CD14-positive monocyte (primary cell): ENCODE measurements at regions not wholly inside any gene's neighbourhood (a gene's known extent, or its start where the extent isn't known, plus 50 kb on each side); places are given as distances from the start of the nearest gene placed in this dataset.
"Not testable (repeated sequence)": the region's sequence is repeated elsewhere in the genome, so short reads cannot be mapped to it uniquely, and the experiment has no call there.

Experiments
- DNase-seq, 3 donors: peaks; one replicate each; pipeline ENCODE4 v3.0.0-alpha.2; 2011 to 2022
- H2AFZ ChIP-seq: 2 replicates; pipeline ENCODE4 v1.6.0; 2012; ENCODE audit warnings: mild to moderate bottlenecking, low read depth, low read length, inconsistent platforms; ENCODE audit not compliant: insufficient read depth, poor library complexity, severe bottlenecking
- H3K27ac ChIP-seq, 2 donors: 1 replicate in 1 of 2; 2 replicates in 1 of 2; pipeline ENCODE4 v1.5.1; 2012 to 2013; ENCODE audit warnings: low read length in 2 of 2, control low read depth in 1 of 2, inconsistent platforms in 1 of 2, low read depth in 1 of 2, mild to moderate bottlenecking in 1 of 2
- H3K27me3 ChIP-seq, 2 donors: one replicate each; pipeline versions ENCODE4 v1.6.0 to v1.6.1; 2011 to 2013; ENCODE audit warnings: low read length in 2 of 2; ENCODE audit not compliant: control insufficient read depth in 2 of 2, insufficient read depth in 2 of 2
- H3K36me3 ChIP-seq, 2 donors: replicated peaks in 1 of 2; 1 replicate in 1 of 2; 2 replicates in 1 of 2; pipeline versions ENCODE4 v1.5.1 to v1.6.1; 2012 to 2013; ENCODE audit warnings: low read length in 2 of 2, control low read depth in 1 of 2, inconsistent platforms in 1 of 2, mild to moderate bottlenecking in 1 of 2; ENCODE audit not compliant: insufficient read depth in 2 of 2, control insufficient read depth in 1 of 2
- H3K4me1 ChIP-seq, 2 donors: 1 replicate in 1 of 2; 2 replicates in 1 of 2; pipeline versions ENCODE4 v1.5.1 to v1.6.1; 2012 to 2013; ENCODE audit warnings: low read length in 2 of 2, control low read depth in 1 of 2, inconsistent platforms in 1 of 2, mild to moderate bottlenecking in 1 of 2, moderate library complexity in 1 of 2; ENCODE audit not compliant: insufficient read depth in 2 of 2, control insufficient read depth in 1 of 2
- H3K4me2 ChIP-seq: replicated peaks from 2 replicates; pipeline ENCODE3; 2012; ENCODE audit warnings: low read length, moderate library complexity, mild to moderate bottlenecking; ENCODE audit not compliant: poor library complexity, severe bottlenecking; ENCODE audit errors: extremely low read depth
- H3K4me3 ChIP-seq, 3 experiments: fragments of 200-600 bp in 1 of 3; sonication (generic) in 1 of 3; replicated peaks in 1 of 3; 1 replicate in 2 of 3; 2 replicates in 1 of 3; pipeline ENCODE4 v1.5.1; 2011 to 2013; ENCODE audit warnings: low read length in 3 of 3, mild to moderate bottlenecking in 3 of 3, control low read depth in 2 of 3, low read depth in 2 of 3, inconsistent platforms in 1 of 3, moderate library complexity in 1 of 3
- H3K79me2 ChIP-seq: 2 replicates; pipeline ENCODE4 v1.6.0; 2012; ENCODE audit warnings: mild to moderate bottlenecking, control low read depth, inconsistent platforms, low read length, moderate library complexity; ENCODE audit not compliant: insufficient read depth
- H3K9ac ChIP-seq: 2 replicates; pipeline ENCODE4 v1.6.0; 2017; ENCODE audit warnings: low read length, mild to moderate bottlenecking; ENCODE audit not compliant: insufficient read depth, poor library complexity, severe bottlenecking
- H3K9me3 ChIP-seq, 2 donors: replicated peaks in 1 of 2; 1 replicate in 1 of 2; 2 replicates in 1 of 2; pipeline versions ENCODE4 v1.5.1 to v1.6.1; 2012 to 2013; ENCODE audit warnings: low read length in 2 of 2, control low read depth in 1 of 2; ENCODE audit not compliant: control insufficient read depth in 1 of 2, insufficient read depth in 1 of 2
- H4K20me1 ChIP-seq: 2 replicates; pipeline ENCODE4 v1.6.0; 2012; ENCODE audit warnings: mild to moderate bottlenecking, low read length, control low read depth, moderate library complexity; ENCODE audit not compliant: insufficient read depth
- H3K27ac Mint-ChIP-seq, 7 donors: one replicate each; pipeline ENCODE4 v1.8.0; 2020; ENCODE audit warnings: mild to moderate bottlenecking in 7 of 7, mixed read lengths in 7 of 7, moderate library complexity in 6 of 7, inconsistent platforms in 2 of 7
- H3K27me3 Mint-ChIP-seq, 3 donors: one replicate each; pipeline ENCODE4 v1.8.0; 2021 to 2022; ENCODE audit warnings: low read depth in 3 of 3, mild to moderate bottlenecking in 3 of 3, mixed read lengths in 3 of 3, moderate library complexity in 3 of 3, inconsistent platforms in 1 of 3
- H3K36me3 Mint-ChIP-seq, 2 donors: one replicate each; pipeline ENCODE4 v1.8.0; 2020; ENCODE audit warnings: mixed read lengths in 2 of 2, inconsistent platforms in 1 of 2, mild to moderate bottlenecking in 1 of 2
- H3K4me1 Mint-ChIP-seq: one replicate; pipeline ENCODE4 v1.8.0; 2020; ENCODE audit warnings: mild to moderate bottlenecking, mixed read lengths
- H3K4me3 Mint-ChIP-seq, 2 donors: one replicate each; pipeline ENCODE4 v1.8.0; 2020; ENCODE audit warnings: mild to moderate bottlenecking in 2 of 2, mixed read lengths in 2 of 2, moderate library complexity in 1 of 2
- H3K9me3 Mint-ChIP-seq, 7 donors: one replicate each; pipeline ENCODE4 v1.8.0; 2020 to 2022; ENCODE audit warnings: mixed read lengths in 7 of 7, mild to moderate bottlenecking in 6 of 7, moderate library complexity in 6 of 7, inconsistent platforms in 2 of 7
- WGBS: methylation state at CpG from one replicate; pipeline ENCODE4 v1.1.5; 2013; ENCODE audit warnings: missing lambda C conversion rate; ENCODE audit not compliant: insufficient coverage; 5-methylcytosine and 5-hydroxymethylcytosine counted together
- intact Hi-C, 2 donors: fragments of 100-400 bp; cut with micrococcal nuclease; formaldehyde crosslinking; loops; one replicate each; pipeline versions ENCODE4 v1.15.0 to v1.15.1; 2023
- TF ChIP-seq, protein P1 (sequence below): fragments of 200-600 bp; IDR thresholded peaks from one replicate; pipeline ENCODE4 v1.8.0; 2022; ENCODE audit warnings: antibody characterized with exemption, mild to moderate bottlenecking

GRCh38 chrX:137771537-137771936 lies 205.6 kb downstream of the ZIC3 start:
- Histone ChIP-seq H3K9ac (no peak overlapping the region), H4K20me1 (no peaks in the 10 kb centered on the region), H3K4me3 (no peak overlapping the region), H3K9me3 (no peaks in the 10 kb centered on the region), H3K27me3 (no peaks in the 10 kb centered on the region), H3K4me2 (no peak overlapping the region), H3K79me2 (no peaks in the 10 kb centered on the region), H2AFZ (no peak overlapping the region), H3K27ac (no peak overlapping the region), H3K4me1 (no peaks in the 10 kb centered on the region), H3K36me3 (no peaks in the 10 kb centered on the region)
- no peaks in the 10 kb centered on the region for H3K36me3 Mint-ChIP-seq
- no peaks in the 10 kb centered on the region for H3K4me1 Mint-ChIP-seq
- H3K4me3 Mint-ChIP-seq: no peak overlapping the region
- H3K9me3 Mint-ChIP-seq: peaks cover 2 to 19% (median 5%) of the 10 kb centered on the region in 7 donors
- WGBS: no CpG with 5 or more reads among the region's 2 CpGs
- no peak overlapping the region for H3K27ac Mint-ChIP-seq
- DNase-seq: no peak
- intact Hi-C loops: no loop called here
- H3K27me3 Mint-ChIP-seq: no peaks in the 10 kb centered on the region
- TF ChIP-seq, protein P1, sequence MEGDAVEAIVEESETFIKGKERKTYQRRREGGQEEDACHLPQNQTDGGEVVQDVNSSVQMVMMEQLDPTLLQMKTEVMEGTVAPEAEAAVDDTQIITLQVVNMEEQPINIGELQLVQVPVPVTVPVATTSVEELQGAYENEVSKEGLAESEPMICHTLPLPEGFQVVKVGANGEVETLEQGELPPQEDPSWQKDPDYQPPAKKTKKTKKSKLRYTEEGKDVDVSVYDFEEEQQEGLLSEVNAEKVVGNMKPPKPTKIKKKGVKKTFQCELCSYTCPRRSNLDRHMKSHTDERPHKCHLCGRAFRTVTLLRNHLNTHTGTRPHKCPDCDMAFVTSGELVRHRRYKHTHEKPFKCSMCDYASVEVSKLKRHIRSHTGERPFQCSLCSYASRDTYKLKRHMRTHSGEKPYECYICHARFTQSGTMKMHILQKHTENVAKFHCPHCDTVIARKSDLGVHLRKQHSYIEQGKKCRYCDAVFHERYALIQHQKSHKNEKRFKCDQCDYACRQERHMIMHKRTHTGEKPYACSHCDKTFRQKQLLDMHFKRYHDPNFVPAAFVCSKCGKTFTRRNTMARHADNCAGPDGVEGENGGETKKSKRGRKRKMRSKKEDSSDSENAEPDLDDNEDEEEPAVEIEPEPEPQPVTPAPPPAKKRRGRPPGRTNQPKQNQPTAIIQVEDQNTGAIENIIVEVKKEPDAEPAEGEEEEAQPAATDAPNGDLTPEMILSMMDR: no peak

GRCh38 chrX:137792214-137792613 lies 226.3 kb downstream of the ZIC3 start:
- TF ChIP-seq, protein P1: no peak

GRCh38 chrX:137797926-137798325 lies 232.0 kb downstream of the ZIC3 start:
- intact Hi-C loops, H3K4me1 Mint-ChIP-seq, H3K9ac ChIP-seq, H2AFZ ChIP-seq, H3K27ac ChIP-seq, H3K27me3 ChIP-seq, DNase-seq, H3K9me3 ChIP-seq, H3K27me3 Mint-ChIP-seq, H3K27ac Mint-ChIP-seq, H3K9me3 Mint-ChIP-seq, H3K79me2 ChIP-seq, H3K36me3 Mint-ChIP-seq, H4K20me1 ChIP-seq, H3K4me3 ChIP-seq, H3K36me3 ChIP-seq, H3K4me1 ChIP-seq, H3K4me3 Mint-ChIP-seq, H3K4me2 ChIP-seq: not testable (repeated sequence)
- no CpG with 5 or more reads among the region's 3 CpGs for WGBS

More at GRCh38 chrX:137792214-137792613, 226.3 kb downstream of the ZIC3 start:
- Histone ChIP-seq H3K27me3 (no peaks in the 10 kb centered on the region), H2AFZ (no peak overlapping the region), H3K36me3 (no peaks in the 10 kb centered on the region), H4K20me1 (no peaks in the 10 kb centered on the region), H3K4me2 (no peak overlapping the region), H3K27ac (no peak overlapping the region), H3K9me3 (no peaks in the 10 kb centered on the region), H3K4me1 (no peaks in the 10 kb centered on the region), H3K9ac (no peak overlapping the region), H3K4me3 (no peak overlapping the region), H3K79me2 (no peaks in the 10 kb centered on the region)
- intact Hi-C loops: no loop called here
- peaks cover 0 to 5% (median 2%) of the 10 kb centered on the region in 7 donors for H3K9me3 Mint-ChIP-seq
- H3K4me1 Mint-ChIP-seq: no peaks in the 10 kb centered on the region
- no peak for DNase-seq
- H3K36me3 Mint-ChIP-seq: no peaks in the 10 kb centered on the region
- H3K27me3 Mint-ChIP-seq: peaks cover 0 to 4% (median 0%) of the 10 kb centered on the region in 3 donors
- H3K4me3 Mint-ChIP-seq: no peak overlapping the region
- WGBS: no CpG with 5 or more reads among the region's 8 CpGs
- H3K27ac Mint-ChIP-seq: no peak overlapping the region
